GM18517 (cell line): ENCODE measurements at regions not wholly inside any gene's neighbourhood (a gene's known extent, or its start where the extent isn't known, plus 50 kb on each side); places are given as distances from the start of the nearest gene placed in this dataset.

ENCODE experiments used
- ATAC-seq: cut with Tn5 transposase; IDR thresholded peaks from one replicate; pipeline ENCODE4 v1.9.1; 2021; ENCODE audit warnings: mild to moderate bottlenecking, moderate library complexity; ENCODE audit not compliant: unreplicated experiment

DNA sequence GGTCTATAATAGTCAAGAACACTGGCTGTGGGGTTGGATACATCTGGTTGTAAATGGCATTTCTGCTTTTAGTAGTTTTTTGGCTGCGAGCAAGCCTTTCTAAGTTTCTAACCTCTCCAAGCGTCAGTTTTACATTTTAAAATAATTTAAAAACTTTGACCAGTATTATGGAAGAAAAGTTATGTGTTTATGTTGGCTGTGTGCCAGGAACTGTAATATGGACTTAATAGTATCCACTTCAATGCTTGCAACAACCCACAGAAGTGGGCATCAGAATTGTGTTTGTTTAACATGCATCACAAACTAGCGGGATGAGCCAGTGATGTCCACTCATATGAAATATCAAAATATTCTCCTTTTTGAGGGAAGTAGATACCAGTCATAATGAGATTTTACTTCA is 844.2 kb downstream of the JRKL start:
- ATAC-seq: no peak

DNA sequence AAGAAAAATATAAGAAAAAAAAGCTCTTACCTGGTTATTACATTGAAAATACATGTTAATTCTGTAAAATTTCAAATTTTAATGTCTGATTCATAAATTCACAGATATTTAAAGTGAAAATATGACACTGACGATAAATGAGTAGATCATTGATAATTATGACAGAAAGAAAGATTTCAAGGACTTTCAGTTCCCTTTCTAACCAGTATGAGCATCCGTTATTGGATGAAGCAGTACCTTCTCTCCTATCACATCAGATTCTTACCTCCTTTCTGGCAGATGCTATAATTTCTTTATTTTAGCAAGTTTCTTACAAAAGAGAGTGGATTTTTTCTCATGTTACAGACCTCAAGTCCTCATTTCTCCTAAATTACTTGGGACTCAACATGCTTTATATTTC is 847.3 kb downstream of the JRKL start:
- ATAC-seq: no peak

DNA sequence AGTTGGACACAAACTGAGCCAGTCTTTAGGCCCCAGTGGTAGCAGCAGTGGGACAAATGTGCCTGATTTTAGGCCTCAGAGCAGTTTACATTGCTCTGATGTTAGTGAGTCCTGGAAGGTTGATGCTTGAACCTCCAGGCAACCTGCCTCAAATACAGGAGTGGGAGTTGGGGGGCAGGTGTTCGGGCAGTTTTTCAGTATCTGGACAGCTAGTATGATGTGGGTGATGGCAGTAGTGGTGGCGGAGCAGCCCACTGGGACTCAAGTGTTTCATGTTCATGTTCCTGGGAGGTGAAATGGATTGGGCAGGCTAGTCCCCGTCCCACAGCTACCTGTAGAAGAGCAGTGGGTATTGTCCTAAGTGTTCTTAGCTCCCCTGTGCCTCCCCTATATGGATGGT is 857.8 kb downstream of the JRKL start:
- no peak for ATAC-seq

DNA sequence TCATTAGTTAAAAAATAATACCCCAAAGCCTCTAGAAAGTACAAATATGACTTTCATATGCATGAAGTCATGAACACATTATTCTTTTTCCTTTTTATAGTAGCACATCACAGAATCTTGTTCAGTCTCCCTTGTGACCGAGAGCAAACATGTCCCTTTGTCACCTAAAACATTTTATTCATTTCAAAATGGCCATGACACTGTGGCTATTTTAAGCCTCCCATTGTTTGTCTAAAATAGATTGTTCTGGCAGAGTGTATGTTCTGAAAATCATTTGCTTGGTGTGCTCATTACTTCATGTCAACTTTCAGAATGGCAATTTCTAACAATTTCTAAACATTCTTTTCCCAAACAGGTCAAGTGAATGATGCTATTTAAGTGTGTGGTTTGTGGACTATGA is 865.0 kb downstream of the JRKL start:
- ATAC-seq: no peak

DNA sequence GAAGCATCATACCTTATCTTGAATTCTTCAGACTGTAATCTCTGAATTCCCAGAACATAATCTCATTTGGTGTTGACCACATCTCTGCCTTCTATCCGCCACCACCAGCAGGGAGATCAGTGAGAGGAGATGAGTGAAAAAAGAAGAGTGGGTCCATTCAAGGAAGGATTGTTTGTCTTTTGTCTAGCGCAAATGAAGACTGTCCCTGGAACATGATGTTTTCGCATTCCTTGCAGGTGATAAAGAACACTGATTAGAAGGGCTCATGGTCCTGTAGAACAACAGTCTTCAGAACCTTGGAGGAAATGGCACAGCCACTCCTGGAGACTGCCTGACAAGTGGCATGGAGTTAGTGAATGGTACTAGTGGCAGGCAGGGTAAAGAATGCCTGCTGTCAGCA is 869.6 kb downstream of the JRKL start:
- no peak for ATAC-seq

DNA sequence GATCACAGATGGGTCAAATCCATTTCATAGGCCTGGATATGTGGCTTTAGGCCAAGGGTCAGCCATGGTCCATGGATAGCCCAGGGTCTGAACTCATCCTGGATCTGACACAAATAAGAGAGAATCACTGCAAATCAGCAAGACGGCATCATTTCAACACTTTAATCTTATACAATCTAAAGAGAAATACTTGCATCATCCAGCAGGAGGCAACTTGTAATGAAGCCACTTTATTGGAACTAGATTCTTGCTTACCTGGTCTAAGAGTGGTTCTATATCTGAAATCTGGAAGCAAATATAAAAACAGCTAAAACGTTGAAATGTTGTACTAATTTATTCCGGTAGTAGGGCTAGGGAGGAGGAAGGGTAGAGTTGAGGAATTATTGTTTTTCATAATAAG is 870.1 kb downstream of the JRKL start:
- ATAC-seq: no peak

DNA sequence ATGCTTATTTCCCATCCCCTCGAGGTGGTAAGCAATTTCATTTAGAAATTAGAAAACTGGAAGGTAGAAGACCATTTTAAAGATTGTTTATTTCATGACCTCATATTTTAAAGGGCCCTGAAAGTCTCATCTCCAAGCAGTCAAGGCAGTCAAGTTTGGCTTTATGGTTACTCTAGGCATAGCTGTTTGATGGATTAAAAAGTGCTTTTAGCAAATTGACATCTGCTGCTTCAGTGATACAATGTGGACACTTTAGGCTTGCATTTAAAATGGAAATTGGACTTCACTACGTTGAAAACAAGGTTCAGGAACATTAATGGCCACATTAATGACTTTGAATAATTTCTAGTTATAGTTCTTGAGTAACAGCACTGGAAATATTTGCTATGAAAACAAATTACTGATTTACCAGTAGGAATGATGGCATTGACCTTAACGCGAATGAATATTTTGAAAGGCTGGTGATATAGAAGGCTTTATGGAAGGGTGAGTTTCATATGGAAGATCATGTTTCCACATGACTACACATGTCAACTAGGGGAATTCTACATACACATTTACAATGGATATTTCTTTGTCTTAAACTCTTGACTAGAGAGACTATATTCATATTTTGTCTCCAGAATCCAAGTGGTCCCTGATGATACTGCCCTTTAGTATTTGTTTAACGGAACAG is 873.5 kb downstream of the JRKL start:
- no peak for ATAC-seq

DNA sequence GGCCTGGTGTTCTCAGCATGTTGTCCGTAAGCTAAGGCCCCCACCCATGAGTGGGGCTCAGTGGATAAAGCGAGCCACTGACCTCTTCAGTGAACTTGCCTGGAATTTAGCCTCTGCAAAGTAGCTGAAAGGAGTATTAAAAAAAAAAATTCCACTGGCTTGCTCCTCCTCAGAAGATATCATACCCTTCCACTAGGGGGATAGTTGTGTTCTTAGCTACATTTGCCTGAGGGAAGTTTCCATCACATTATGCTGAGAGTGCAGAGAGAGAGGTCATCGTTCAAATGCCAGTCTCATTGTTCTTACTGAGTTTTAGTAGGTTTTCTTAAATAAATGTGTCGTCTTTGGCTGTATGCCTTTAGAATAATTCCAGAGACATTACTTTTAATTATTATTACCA is 879.7 kb downstream of the JRKL start:
- no peak for ATAC-seq

DNA sequence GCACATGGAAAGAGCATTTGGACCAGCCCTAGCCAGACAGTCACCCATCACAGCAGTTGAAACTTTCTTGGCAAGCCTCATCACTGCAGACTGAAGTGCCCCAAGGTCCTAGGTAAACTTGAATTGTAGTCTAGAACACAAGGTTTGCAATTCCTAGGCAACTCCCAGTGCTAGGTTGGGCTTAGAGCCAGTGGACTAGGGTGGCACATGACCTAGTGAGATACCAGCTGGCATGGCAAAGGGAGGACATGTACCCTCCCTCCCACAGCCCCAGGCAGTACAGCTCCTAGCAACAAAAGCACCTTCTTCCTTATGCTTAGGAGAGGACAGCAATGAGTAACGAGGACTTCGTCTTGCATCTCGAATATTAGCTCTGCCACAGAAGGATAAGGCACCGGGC is 889.5 kb downstream of the JRKL start:
- ATAC-seq: no peak

DNA sequence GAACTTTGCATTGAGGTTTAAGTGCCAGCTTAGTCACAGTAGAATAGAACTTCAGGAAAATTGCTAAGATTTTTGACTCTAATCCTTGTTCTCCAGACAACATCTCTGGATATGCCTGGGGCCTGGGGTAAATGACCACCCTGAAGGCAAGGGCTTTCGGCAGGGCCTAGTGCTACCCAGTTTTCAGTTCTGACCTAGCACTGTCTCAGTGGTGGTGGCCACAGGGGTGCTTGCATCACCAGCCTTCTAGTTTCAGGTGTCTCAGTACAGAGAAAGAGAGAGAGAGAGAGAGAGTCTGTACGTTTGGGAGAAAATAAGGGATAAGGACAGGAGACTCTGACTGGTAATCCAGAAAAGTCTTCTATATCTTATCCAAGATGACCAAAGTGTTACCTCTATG is 890.5 kb downstream of the JRKL start:
- no peak for ATAC-seq

DNA sequence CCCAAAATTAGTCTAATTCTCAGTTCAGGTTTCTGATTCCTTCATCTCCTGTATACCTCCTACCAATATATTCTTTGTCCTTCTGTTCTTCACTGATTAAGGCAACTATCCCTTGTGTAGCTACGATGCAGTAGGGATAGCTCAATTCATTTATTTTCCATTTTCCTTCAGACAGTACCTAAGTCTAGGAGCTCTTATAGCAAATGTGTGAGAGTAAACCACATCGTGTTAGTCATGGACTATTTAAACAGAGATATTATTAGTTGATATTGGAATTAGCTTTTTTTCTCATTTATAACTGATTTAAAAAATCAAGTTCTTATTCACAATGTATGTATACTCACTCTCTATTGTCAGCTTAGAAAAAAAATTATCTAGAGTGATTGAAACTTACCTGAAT is 900.0 kb downstream of the JRKL start:
- ATAC-seq: no peak

DNA sequence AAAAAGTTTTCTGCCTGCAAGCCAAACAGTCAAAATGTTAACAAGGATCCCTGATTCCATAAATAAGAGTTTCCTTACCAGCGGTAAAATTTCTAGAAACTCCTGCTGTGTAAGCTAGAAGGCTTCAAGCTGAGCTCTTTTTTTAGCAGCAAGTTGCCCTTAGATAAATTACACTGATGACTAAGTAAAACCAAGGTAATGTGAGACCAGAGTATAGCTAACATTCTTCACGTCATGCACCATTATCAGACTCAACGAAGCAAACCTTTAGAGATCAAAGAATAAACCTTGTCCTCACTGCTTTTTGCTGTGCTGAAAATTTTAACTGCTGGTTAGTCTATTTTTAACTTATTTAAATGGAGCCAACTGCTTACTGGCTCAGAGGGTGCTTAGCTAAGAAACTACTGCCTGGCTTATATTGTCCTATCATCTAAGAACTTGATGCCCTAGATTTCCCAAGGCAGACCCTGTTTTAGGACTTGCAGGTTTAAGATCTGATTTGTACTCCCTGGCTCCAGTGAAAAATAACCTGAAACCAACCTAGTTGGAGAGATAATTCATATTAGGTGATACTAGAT is 900.7 kb downstream of the JRKL start:
- no peak for ATAC-seq

DNA sequence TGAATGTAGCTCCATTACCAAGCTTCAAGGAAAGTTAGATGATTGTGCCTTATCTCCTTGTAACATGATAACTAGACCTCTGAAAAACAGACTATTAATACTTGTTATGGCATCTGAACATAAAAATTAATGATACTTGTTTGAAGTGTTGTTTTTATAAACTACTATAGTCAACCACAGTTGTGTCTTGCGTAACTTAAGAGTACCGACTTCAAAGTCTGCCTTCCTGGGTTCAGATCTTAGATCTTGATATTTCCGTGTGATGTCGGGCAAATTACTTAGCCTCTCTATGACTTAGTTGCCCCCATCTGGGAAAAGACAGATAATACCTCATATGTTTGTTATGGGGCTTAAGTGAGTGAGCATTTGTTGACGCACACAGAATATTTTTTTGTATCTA is 906.5 kb downstream of the JRKL start:
- no peak for ATAC-seq

DNA sequence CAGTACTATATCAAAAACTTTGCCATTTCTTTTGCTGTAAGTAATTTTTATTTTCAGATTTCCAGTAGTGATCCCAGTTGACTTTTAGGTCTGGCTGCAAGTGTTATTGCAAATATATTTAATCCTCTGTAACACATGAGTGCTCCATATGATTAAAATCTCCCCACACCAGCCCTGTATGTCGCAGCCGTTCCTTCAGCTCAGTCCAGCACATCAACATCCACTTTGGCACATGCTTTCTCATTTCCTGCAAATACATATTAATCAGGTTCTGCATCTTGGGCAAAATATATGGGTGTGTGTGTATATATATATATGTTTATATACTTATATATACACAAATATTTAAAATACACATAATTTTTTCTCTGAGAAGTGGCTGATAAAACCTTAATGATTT is 919.5 kb downstream of the JRKL start:
- ATAC-seq: no peak

DNA sequence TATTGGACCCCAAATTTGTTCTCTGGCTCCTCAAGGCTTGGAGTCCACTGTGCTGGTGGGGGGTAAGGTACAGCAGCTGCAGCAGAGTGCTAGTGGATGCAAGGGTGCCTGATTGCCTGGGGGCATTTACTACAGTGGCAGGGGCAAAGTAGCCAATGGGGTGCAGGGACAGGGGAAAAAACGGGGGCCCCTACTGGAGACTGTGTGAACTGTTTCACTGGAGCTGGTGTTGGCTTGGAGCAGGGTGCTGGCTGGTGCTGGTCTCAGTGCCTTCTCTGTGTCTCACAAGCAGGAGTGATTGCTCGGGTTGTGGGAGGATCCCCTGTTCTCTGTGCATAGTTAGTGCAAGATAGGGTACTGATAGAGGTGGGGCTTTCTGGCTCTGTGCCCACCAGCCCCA is 935.9 kb downstream of the JRKL start:
- no peak for ATAC-seq

DNA sequence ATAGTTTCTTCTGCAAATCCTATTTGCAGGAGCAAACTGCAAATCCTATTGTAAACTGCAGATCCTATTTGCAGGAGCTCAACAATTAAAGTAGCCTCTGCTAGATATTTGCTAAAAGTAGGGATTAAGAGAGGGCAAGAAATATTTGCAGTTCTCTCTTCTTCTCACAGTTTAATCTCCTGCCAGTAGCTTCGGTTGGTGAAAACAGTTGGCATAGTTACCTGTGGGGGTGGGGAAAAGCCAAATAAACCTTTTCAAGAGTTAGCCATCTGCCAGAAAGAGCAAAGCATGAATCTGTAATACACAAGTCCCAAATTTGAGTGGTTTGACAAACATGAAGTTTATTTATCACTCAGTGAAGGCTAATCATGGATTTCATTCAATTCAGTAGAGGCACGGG is 942.5 kb downstream of the JRKL start:
- no peak for ATAC-seq

DNA sequence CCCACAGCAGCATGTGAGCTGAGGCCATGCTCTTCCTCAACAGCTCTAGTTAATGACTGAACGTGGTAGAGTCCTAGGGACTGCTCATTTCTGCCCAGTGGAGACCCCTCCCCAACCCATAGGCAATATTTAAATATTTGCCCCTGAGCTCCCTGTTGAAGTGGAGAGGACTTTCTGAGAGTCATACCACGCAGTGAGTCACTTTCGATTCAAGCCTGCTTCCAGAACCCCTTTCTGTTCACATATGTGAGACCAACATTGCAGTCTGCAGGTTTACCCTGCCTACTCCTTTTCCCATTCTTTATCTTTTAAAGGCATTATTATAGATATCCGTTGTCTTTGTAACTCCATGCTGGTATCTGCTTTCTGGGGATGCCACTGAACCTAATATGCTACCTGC is 946.3 kb downstream of the JRKL start:
- ATAC-seq: no peak

DNA sequence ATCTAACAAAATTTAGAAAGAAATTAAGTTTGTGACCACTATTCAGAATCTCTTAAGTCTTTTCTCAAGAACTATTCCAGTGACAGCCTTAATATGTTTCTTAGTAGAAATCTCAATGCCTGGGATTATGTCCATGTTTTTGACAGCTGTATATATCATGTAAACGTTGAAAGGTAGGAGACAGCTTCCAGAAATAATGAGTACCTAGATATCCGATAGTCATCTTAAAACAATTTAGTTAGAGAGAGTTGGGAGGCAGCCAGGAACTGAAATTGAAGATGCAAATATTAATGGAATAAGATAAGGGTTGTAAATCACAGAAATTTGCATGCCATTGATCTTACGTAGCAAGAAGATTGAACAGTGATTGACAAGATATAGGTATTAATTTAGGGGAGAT is 955.2 kb downstream of the JRKL start:
- no peak for ATAC-seq

DNA sequence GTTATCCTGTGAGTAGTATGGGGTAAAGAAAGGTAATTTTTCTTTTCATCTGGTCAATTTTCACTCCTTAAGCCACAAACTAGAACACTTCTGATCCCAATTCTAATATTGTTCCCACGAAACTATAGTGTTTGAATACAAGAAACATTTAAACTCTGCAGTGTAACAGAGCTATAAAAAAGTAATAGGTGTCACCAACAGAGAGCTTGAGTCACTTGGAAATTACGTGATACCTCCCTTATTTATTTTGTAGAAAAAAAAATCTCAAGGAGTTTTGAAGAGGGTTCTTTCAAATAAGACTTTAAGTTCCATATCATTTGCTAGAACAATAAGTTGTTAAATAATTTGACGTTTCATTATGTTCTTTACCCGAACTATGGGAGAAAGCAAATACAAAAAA is 959.4 kb downstream of the JRKL start:
- no peak for ATAC-seq

DNA sequence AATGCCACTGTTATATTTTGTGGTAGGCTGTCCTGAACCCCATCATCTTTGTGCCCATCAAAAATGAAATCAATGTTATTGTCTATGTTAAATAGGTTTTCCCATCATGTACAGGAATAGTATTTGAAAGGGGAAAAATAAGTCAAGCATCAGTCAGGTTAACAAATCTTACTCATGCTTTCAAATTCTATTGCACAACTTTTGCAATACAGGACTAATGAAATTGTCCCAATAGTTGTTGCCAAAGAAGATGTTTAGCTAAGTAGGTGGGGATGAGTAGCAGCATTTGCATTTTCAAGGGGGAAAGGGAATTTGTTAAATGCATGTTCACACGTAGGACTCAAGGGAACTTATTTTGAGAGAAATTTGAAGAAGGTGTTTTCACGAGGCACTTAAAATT is 962.1 kb downstream of the JRKL start:
- no peak for ATAC-seq

DNA sequence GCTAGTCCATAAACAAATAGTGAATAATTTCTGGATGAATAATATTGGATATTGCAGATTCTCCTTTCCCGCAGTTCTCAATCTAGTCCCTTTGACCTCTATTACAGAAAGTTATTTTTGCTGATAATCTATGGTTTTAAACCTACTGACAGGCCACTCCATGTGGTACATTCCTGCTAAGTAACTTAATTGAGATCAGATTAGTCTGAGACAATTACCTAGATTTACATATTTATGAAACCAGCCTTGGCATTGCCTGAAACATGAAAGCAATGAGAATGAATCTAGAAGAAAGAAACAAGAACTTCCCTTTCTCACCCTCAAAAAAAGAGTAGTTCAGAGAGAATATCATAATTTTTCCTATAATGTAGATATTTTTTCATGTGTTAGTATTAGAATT is 964.2 kb downstream of the JRKL start:
- ATAC-seq: no peak

DNA sequence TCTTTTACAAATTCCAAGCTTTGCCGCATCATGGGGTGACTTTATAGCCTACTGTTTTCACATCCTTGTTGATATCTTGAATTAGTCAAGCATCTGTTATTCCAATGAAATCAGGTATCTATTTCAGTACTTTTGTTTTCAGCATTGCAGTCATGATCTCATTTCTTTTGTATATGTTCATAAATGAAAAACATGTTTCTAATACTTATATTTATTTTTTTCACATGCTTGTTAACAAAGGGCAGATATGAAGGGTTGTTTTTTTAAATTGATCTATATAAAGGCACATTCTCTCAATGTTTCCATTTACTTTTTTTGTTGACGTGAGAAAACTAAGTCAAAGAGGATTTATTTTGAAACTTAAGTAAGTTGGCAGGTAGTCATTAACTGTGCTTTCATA is 964.8 kb downstream of the JRKL start:
- no peak for ATAC-seq

DNA sequence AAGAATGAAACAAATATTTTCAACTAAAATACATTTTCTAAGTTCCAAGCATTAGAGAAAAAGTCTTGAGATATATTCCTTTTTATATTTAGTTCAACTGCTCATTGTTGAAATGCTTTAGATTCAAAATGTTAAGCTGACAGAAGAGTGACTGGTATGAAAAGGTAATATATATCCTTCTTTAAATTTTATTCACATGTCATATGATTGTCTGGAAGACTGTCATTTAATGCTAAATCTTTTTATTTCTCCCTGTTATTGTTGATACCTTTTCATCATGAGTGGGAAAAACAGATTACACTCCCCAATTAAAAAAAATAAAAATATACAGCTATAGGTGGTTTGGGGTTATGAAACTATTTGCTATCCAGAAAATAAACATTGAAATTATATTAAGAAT is 965.4 kb downstream of the JRKL start:
- no peak for ATAC-seq
